H9 (cell line): ENCODE measurements at regions not wholly inside any gene's neighbourhood (a gene's known extent, or its start where the extent isn't known, plus 50 kb on each side); places are given as distances from the start of the nearest gene placed in this dataset.
A peak's percentile ranks its signal among the peaks of the same experiment; 100 is the strongest.

ENCODE experiments used
- DNase-seq: peaks from one replicate; pipeline ENCODE4 v3.0.0-alpha.2; 2017
- H2AFZ ChIP-seq: one replicate; pipeline ENCODE4 v1.6.1; 2013; ENCODE audit warnings: mild to moderate bottlenecking, low read length, control low read depth, moderate library complexity
- H2AK5ac ChIP-seq: 2 replicates; pipeline ENCODE4 v1.6.1; 2013; ENCODE audit warnings: low read length, control low read depth, mixed read lengths; ENCODE audit not compliant: insufficient read length
- H2BK120ac ChIP-seq: one replicate; pipeline ENCODE4 v1.6.1; 2013; ENCODE audit warnings: low read depth, mild to moderate bottlenecking, low read length, control low read depth, inconsistent platforms; ENCODE audit not compliant: poor library complexity, severe bottlenecking
- H2BK12ac ChIP-seq: 2 replicates; pipeline ENCODE4 v1.6.1; 2013; ENCODE audit warnings: low read length, control low read depth, mixed read lengths, low read depth; ENCODE audit not compliant: insufficient read length
- H2BK15ac ChIP-seq: 2 replicates; pipeline ENCODE4 v1.6.1; 2013; ENCODE audit warnings: low read depth, low read length, control low read depth
- H2BK20ac ChIP-seq: one replicate; pipeline ENCODE4 v1.6.1; 2013; ENCODE audit warnings: low read depth, mild to moderate bottlenecking, low read length, control low read depth, inconsistent platforms; ENCODE audit not compliant: poor library complexity, severe bottlenecking
- H2BK5ac ChIP-seq: 2 replicates; pipeline ENCODE4 v1.6.1; 2013; ENCODE audit warnings: low read length, control low read depth, mixed read lengths; ENCODE audit not compliant: insufficient read length
- H3K14ac ChIP-seq: 2 replicates; pipeline ENCODE4 v1.6.1; 2013; ENCODE audit warnings: low read length, control low read depth; ENCODE audit not compliant: insufficient read depth
- H3K18ac ChIP-seq: 2 replicates; pipeline ENCODE4 v1.6.1; 2013; ENCODE audit warnings: low read depth, mild to moderate bottlenecking, mixed read lengths, low read length, control low read depth; ENCODE audit not compliant: insufficient read length
- H3K23ac ChIP-seq: 2 replicates; pipeline ENCODE4 v1.6.1; 2013; ENCODE audit warnings: low read length, control low read depth, mixed read lengths, low read depth; ENCODE audit not compliant: insufficient read length
- H3K23me2 ChIP-seq: 2 replicates; pipeline ENCODE4 v1.6.1; 2013; ENCODE audit warnings: low read depth, mild to moderate bottlenecking, mixed read lengths, low read length, control low read depth; ENCODE audit not compliant: insufficient read length, poor library complexity, severe bottlenecking
- H3K27ac ChIP-seq: 2 replicates; pipeline ENCODE4 v1.5.1; 2013; ENCODE audit warnings: low read length, control low read depth, mixed read lengths, low read depth; ENCODE audit not compliant: insufficient read length
- H3K27me3 ChIP-seq: 2 replicates; pipeline ENCODE4 v1.6.1; 2013; ENCODE audit warnings: low read length, control low read depth, inconsistent platforms; ENCODE audit not compliant: insufficient read depth
- H3K4ac ChIP-seq: 2 replicates; pipeline ENCODE4 v1.6.1; 2013; ENCODE audit warnings: low read depth, mild to moderate bottlenecking, control low read depth, inconsistent platforms, low read length, moderate library complexity
- H3K4me1 ChIP-seq: 2 replicates; pipeline ENCODE4 v1.6.1; 2013; ENCODE audit warnings: low read length, control low read depth, inconsistent platforms; ENCODE audit not compliant: insufficient read depth
- H3K4me2 ChIP-seq: 2 replicates; pipeline ENCODE4 v1.6.1; 2013; ENCODE audit warnings: low read length, control low read depth, mixed read lengths; ENCODE audit not compliant: insufficient read length, insufficient read depth
- H3K56ac ChIP-seq: 2 replicates; pipeline ENCODE4 v1.6.1; 2013; ENCODE audit warnings: low read depth, mild to moderate bottlenecking, mixed read lengths, low read length, control low read depth; ENCODE audit not compliant: insufficient read length
- H3K79me1 ChIP-seq: 2 replicates; pipeline ENCODE4 v1.6.1; 2013; ENCODE audit warnings: low read depth, mild to moderate bottlenecking, moderate library complexity, low read length, control low read depth, inconsistent platforms; ENCODE audit not compliant: insufficient read depth, poor library complexity, severe bottlenecking
- H3K79me2 ChIP-seq: 2 replicates; pipeline ENCODE4 v1.6.1; 2013; ENCODE audit warnings: low read length, control low read depth, inconsistent platforms; ENCODE audit not compliant: insufficient read depth
- H3K9ac ChIP-seq: 2 replicates; pipeline ENCODE4 v1.6.1; 2013; ENCODE audit warnings: low read length, control low read depth, mixed read lengths; ENCODE audit not compliant: insufficient read length; ENCODE audit errors: extremely low read depth
- H3K9me3 ChIP-seq: one replicate; pipeline ENCODE4 v1.6.1; 2013; ENCODE audit warnings: low read depth, low read length, inconsistent platforms; ENCODE audit not compliant: control insufficient read depth
- H3T11ph ChIP-seq: one replicate; pipeline ENCODE4 v1.6.1; 2013; ENCODE audit warnings: mild to moderate bottlenecking, low read length, control low read depth, inconsistent platforms
- H4K20me1 ChIP-seq: one replicate; pipeline ENCODE4 v1.6.1; 2013; ENCODE audit not compliant: control insufficient read depth, insufficient read length, insufficient read depth
- H4K5ac ChIP-seq: 2 replicates; pipeline ENCODE4 v1.6.1; 2013; ENCODE audit warnings: low read depth, mild to moderate bottlenecking, mixed read lengths, low read length, control low read depth; ENCODE audit not compliant: insufficient read length
- H4K8ac ChIP-seq: replicated peaks from 2 replicates; pipeline ENCODE4 v1.6.1; 2013; ENCODE audit warnings: low read length, control low read depth, mixed read lengths, low read depth; ENCODE audit not compliant: insufficient read length
- H4K91ac ChIP-seq: 2 replicates; pipeline ENCODE4 v1.6.1; 2013; ENCODE audit warnings: low read depth, mild to moderate bottlenecking, moderate library complexity, mixed read lengths, low read length, control low read depth; ENCODE audit not compliant: insufficient read length
- H3K27ac Mint-ChIP-seq, 3 experiments: 2 replicates in 2 of 3; 3 replicates in 1 of 3; pipeline ENCODE4 v1.8.0; 2020 to 2021; ENCODE audit warnings: mixed read lengths in 3 of 3, mild to moderate bottlenecking in 1 of 3, moderate library complexity in 1 of 3
- H3K27me3 Mint-ChIP-seq: 2 replicates; pipeline ENCODE4 v1.8.0; 2021; ENCODE audit warnings: low read depth, mild to moderate bottlenecking, moderate library complexity, mixed read lengths
- H3K36me3 Mint-ChIP-seq, 3 experiments: 2 replicates in 2 of 3; 3 replicates in 1 of 3; pipeline ENCODE4 v1.8.0; 2020 to 2021; ENCODE audit warnings: low read depth in 3 of 3, mixed read lengths in 3 of 3; ENCODE audit not compliant: insufficient read depth in 1 of 3
- H3K4me1 Mint-ChIP-seq, 2 experiments: 2 replicates each; pipeline ENCODE4 v1.8.0; 2020; ENCODE audit warnings: mixed read lengths in 2 of 2
- H3K4me3 Mint-ChIP-seq, 2 experiments: 2 replicates in 1 of 2; 3 replicates in 1 of 2; pipeline ENCODE4 v1.8.0; 2020 to 2021; ENCODE audit warnings: mild to moderate bottlenecking in 2 of 2, mixed read lengths in 2 of 2, moderate library complexity in 1 of 2
- H3K9me3 Mint-ChIP-seq, 2 experiments: 2 replicates in 1 of 2; 3 replicates in 1 of 2; pipeline ENCODE4 v1.8.0; 2020; ENCODE audit warnings: mild to moderate bottlenecking in 2 of 2, mixed read lengths in 2 of 2, moderate library complexity in 1 of 2
- WGBS: extraction: QIAGEN DNeasy Blood & Tissue Kit; methylation state at CpG from one replicate; pipeline ENCODE4 v1.1.7; 2013; ENCODE audit warnings: missing lambda C conversion rate, low lambda C conversion rate, mixed read lengths; ENCODE audit not compliant: insufficient read length; ENCODE audit errors: extremely low coverage; 5-methylcytosine and 5-hydroxymethylcytosine counted together
- TF ChIP-seq, protein P1 (sequence below): fragments of 200-600 bp; sonication (generic); conservative IDR thresholded peaks from 3 replicates; pipeline ENCODE4 v1.8.0; 2021; ENCODE audit warnings: antibody characterized with exemption, mild to moderate bottlenecking

- no peak overlapping the region for H3K4me2 ChIP-seq
- H4K5ac ChIP-seq = no peak overlapping the region
- Mint-ChIP-seq H3K27ac (peak overlapping the region in 1 of 3 experiments; percentile 53; a peak in 2 of 7 replicates), H3K27me3 (no peaks in the 10 kb centered on the region; the same call in none of the 2 replicates), H3K4me1 (peaks cover 8 to 11% of the 10 kb centered on the region in 2 experiments), H3K36me3 (peaks cover 17 to 36% (median 21%) of the 10 kb centered on the region in 3 experiments), H3K9me3 (peaks cover 15 to 32% of the 10 kb centered on the region in 2 experiments), H3K4me3 (no peak overlapping the region)
- no peak overlapping the region for H2BK120ac ChIP-seq
- no peak overlapping the region for H2BK12ac ChIP-seq
- no peak overlapping the region for H2BK5ac ChIP-seq
- no peak overlapping the region for H3K9ac ChIP-seq
- no CpG with 5 or more reads among the region's 3 CpGs for WGBS
- H3K9me3 ChIP-seq = no peaks in the 10 kb centered on the region
- TF ChIP-seq, protein P1, sequence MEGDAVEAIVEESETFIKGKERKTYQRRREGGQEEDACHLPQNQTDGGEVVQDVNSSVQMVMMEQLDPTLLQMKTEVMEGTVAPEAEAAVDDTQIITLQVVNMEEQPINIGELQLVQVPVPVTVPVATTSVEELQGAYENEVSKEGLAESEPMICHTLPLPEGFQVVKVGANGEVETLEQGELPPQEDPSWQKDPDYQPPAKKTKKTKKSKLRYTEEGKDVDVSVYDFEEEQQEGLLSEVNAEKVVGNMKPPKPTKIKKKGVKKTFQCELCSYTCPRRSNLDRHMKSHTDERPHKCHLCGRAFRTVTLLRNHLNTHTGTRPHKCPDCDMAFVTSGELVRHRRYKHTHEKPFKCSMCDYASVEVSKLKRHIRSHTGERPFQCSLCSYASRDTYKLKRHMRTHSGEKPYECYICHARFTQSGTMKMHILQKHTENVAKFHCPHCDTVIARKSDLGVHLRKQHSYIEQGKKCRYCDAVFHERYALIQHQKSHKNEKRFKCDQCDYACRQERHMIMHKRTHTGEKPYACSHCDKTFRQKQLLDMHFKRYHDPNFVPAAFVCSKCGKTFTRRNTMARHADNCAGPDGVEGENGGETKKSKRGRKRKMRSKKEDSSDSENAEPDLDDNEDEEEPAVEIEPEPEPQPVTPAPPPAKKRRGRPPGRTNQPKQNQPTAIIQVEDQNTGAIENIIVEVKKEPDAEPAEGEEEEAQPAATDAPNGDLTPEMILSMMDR = no peak
- H3K56ac ChIP-seq = no peak overlapping the region
- H3K18ac ChIP-seq = no peak overlapping the region
- H3K23ac ChIP-seq = no peak overlapping the region
- no peaks in the 10 kb centered on the region for H3K23me2 ChIP-seq
- H2AK5ac ChIP-seq = no peak overlapping the region
- H2AFZ ChIP-seq = no peak overlapping the region
- H3K79me1 ChIP-seq = no peaks in the 10 kb centered on the region
- no peak overlapping the region for H3K14ac ChIP-seq
- no peak overlapping the region for H4K91ac ChIP-seq
- no peak overlapping the region for H2BK15ac ChIP-seq
- no peak for DNase-seq
- no peak overlapping the region for H3T11ph ChIP-seq
- no peaks in the 10 kb centered on the region for H3K27me3 ChIP-seq
- no peak overlapping the region for H3K4ac ChIP-seq
- H3K79me2 ChIP-seq = no peaks in the 10 kb centered on the region
- no peak overlapping the region for H2BK20ac ChIP-seq
- H4K8ac ChIP-seq = no peak overlapping the region
- H3K27ac ChIP-seq = no peak overlapping the region
- H4K20me1 ChIP-seq = no peaks in the 10 kb centered on the region
- no peaks in the 10 kb centered on the region for H3K4me1 ChIP-seq
Observed at GRCh38 chr7:138238734-138239659, 162.7 kb downstream of the AKR1D1 start.
